ENCODE measurements at regions not wholly inside any gene's neighbourhood (a gene's known extent, or its start where the extent isn't known, plus 50 kb on each side); places are given as distances from the start of the nearest gene placed in this dataset.

- TF ChIP-seq POLR2A (IDR thresholded peaks at IDR 0.05) (no peak), CTCF (IDR thresholded peaks at IDR 0.05) (no peak)
Observed at GRCh38 chr3:181382656-181383055, 329.1 kb upstream of the SOX2 start.

Measured in adrenal gland (tissue), 5 donors.